ENCODE measurements at regions not wholly inside any gene's neighbourhood (a gene's known extent, or its start where the extent isn't known, plus 50 kb on each side); places are given as distances from the start of the nearest gene placed in this dataset.
"Not testable (repeated sequence)": the region's sequence is repeated elsewhere in the genome, so short reads cannot be mapped to it uniquely, and the experiment has no call there.

DNA sequence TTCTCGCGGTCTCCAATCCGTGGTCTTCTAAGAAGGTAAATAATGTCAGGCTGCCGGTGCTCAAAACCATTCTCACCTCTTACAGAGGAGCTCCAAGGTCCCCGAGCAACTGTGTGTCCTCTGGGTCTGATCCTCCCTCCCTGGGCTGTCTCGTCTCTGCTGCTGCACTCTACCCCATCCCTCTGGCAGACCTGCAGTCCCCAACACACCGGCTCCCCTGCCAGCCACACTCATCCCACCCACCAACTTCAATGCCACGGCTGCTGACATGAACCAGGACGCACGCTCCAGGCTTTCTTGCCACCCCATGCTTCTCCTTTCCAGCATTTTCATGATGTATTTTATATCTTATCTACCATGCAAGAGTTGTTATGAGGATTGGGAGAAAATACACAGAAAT lies 559.5 kb upstream of the SALL3 start:
- no peaks in the 10 kb centered on the region for H3K9me3 Mint-ChIP-seq
- no peak overlapping the region for H3K4me3 Mint-ChIP-seq
- H3K27ac Mint-ChIP-seq = no peak overlapping the region
- no peak for DNase-seq
- H3K27me3 Mint-ChIP-seq = peaks cover 2% of the 10 kb centered on the region
- no peaks in the 10 kb centered on the region for H3K36me3 Mint-ChIP-seq
- no peaks in the 10 kb centered on the region for H3K4me1 Mint-ChIP-seq

DNA sequence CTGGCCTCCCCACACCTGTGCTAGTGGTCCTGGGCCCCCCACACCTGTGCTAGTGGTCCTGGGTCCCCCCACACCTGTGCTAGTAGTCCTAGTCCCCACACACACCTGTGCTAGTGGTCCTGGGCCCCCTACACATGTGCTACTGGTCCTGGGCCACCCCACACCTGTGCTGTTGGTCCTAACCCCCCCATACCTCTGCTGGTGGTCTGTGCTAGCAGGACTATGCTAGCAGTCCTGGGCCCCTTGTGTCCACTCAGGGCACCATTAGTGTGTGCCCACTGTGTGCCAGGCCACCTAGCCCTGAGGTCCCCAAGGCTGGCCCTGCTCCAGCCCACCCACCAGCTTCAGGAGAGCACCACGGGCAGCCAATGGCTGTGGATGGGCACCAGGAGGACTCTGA lies 558.2 kb upstream of the SALL3 start:
- Mint-ChIP-seq H3K27ac (no peak overlapping the region), H3K4me1 (no peaks in the 10 kb centered on the region), H3K27me3 (no peaks in the 10 kb centered on the region), H3K36me3 (no peaks in the 10 kb centered on the region), H3K4me3 (no peak overlapping the region), H3K9me3 (no peaks in the 10 kb centered on the region)
- no peak for DNase-seq

DNA sequence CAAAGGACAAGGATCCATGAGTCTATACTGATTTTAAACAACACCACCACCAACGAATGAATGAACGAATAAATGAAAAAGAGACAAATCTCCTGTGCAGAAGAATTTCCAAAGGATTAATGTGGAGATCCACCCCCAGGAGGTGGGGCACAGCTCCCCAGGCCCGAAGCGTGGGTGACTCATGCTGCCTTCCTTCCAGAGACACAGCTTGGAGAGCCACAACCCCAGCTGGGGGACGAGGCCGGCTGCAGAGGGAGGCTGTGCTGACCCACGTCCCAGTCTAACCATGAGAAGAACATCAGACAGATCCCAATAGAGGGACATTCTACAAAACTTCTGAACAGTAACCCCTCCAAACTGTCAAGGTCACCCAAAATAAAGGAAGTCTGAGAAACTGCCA lies 557.3 kb upstream of the SALL3 start:
- no peaks in the 10 kb centered on the region for H3K9me3 Mint-ChIP-seq
- H3K27ac Mint-ChIP-seq = no peak overlapping the region
- DNase-seq = no peak
- no peaks in the 10 kb centered on the region for H3K36me3 Mint-ChIP-seq
- H3K4me1 Mint-ChIP-seq = no peaks in the 10 kb centered on the region
- H3K4me3 Mint-ChIP-seq = no peak overlapping the region
- no peaks in the 10 kb centered on the region for H3K27me3 Mint-ChIP-seq

DNA sequence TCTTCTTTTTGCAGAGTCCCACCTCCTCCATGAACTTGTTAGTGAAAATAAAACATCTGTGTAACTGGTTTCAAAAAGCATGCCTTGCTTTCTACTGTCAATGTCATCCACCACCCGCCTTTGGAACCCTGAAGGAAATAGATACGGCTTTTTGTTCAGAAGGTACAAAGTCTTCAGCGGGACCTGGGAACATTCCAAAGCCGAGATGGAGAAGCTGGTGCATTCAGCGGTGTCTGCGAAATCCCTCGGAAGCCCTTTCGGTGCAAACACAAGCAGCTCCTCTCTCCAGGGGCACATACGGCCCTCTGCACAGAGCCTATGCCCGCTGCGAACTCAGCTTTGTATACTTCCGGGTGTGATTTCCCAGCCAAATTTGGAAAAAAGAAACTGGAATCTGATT lies 555.8 kb upstream of the SALL3 start:
- H3K27ac Mint-ChIP-seq = no peak overlapping the region
- no peak overlapping the region for H3K4me3 Mint-ChIP-seq
- no peaks in the 10 kb centered on the region for H3K36me3 Mint-ChIP-seq
- H3K27me3 Mint-ChIP-seq = no peaks in the 10 kb centered on the region
- H3K9me3 Mint-ChIP-seq = no peaks in the 10 kb centered on the region
- DNase-seq = no peak
- no peaks in the 10 kb centered on the region for H3K4me1 Mint-ChIP-seq

DNA sequence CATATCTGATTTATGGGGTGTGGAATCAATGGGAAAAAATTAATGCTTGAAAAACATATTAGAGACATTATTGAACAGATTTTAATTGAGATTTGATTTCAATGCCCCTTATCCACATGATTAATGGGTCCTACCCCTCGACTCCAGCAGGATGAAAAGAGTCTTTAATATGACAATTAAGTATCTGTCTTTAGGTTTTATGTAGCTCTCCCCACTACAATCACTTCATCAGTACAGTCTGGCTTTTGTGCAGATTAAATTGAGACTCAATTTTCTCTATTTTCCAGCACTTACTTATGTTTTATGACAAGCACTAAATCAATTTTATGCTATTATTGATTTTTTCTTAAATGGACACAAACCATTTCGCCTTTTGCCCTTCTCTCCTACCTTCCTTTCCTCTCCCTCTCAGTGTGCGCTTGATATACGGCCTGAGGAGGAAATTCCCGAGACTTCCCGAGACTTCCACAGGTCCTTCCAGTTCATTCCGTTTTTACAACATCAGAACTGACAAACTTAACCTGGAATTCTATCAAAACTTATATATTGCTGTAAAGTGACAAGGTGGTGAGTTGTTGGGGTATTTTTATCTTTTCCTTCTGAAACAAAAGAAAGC lies 555.1 kb upstream of the SALL3 start:
- DNase-seq = no peak
- Mint-ChIP-seq H3K4me3 (no peak overlapping the region), H3K9me3 (no peaks in the 10 kb centered on the region), H3K27me3 (no peaks in the 10 kb centered on the region), H3K36me3 (no peaks in the 10 kb centered on the region), H3K4me1 (no peaks in the 10 kb centered on the region), H3K27ac (no peak overlapping the region)

DNA sequence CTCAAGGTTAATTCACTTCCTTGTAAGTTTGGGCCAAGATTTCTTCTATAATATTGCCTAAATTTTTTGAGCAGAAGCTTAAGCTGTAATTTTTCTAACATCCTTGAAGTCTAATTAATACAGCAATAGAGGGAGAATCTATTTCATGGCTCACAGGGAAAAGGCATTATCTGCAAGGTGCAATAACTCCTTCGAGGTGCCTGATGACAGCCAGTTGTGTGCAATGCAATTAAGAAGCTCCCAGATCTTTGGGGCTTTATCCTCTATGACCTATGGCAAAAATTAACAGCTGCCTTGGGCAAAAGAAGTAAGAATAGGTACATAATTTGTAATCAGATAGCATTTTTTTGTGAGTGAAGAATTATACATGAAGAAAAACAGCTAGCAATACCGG lies 554.6 kb upstream of the SALL3 start:
- no peaks in the 10 kb centered on the region for H3K9me3 Mint-ChIP-seq
- no peak overlapping the region for H3K4me3 Mint-ChIP-seq
- no peaks in the 10 kb centered on the region for H3K4me1 Mint-ChIP-seq
- H3K27me3 Mint-ChIP-seq = no peaks in the 10 kb centered on the region
- no peak for DNase-seq
- no peaks in the 10 kb centered on the region for H3K36me3 Mint-ChIP-seq
- no peak overlapping the region for H3K27ac Mint-ChIP-seq

DNA sequence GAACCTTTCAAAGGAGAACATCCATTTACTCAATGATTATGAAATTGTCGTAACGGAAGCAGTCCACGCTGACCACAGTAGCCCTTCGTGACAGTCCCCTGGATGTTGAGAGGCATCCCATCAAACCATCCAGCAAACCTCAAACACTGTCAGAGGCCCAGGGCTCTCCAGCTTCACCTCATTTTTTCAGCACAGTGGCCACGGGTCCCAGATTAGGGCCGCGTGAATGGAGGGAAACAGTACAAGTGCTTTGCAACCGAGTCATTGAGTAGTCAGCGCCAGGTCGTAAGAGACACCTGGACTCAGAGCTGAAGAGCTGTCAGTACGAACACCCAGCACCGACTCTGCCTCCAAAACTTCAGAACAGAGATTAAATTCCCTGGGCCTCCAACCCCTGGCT lies 552.5 kb upstream of the SALL3 start:
- Mint-ChIP-seq H3K27me3 (no peaks in the 10 kb centered on the region), H3K4me3 (no peak overlapping the region), H3K27ac (no peak overlapping the region), H3K4me1 (no peaks in the 10 kb centered on the region), H3K9me3 (no peaks in the 10 kb centered on the region), H3K36me3 (no peaks in the 10 kb centered on the region)
- no peak for DNase-seq

DNA sequence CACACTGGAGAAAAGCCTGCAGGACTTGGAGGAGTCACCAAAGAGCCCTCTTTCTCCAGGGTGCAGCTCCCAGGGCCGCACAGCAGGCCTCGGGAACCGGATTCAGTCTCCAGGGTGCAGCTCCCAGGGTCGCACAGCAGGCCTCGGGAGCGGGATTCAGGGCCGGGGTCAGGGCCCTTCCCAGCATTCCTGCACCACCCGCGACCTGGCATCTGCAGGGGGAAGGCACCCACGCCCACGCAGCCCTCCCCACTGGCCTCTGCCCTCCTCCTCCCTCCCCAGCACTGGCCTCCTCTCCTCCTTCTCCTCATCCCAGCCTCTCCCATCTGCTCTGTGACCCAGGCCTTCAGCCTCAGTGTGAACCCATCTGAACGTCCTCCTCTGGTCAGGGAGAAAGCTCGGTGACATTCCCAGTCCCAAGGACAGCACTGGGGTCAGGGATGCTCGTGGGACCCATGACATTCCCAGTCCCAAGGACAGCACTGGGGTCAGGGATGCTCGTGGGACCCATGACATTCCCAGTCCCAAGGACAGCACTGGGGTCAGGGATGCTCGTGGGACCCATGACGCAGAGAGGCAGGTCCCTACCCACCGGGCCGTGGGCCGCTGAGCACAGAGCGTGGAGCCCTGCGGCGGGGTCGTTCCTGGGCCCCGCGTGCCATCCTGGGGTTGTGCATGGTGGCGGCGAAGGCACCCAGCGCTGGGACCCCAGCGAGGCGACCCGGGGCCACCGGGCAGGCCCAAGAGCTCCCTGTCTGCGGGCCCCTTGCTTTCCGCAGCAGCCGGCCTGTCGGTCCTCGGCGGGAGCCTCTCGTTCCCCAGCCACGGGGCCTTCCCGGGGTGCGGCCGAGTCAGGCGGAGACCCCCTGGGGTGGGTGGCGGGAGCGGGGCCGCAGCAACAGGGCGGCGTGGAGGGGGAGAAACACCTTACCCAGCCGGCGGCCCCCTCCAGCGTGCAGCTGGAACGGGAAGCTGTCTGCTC lies 550.2 kb upstream of the SALL3 start:
- Mint-ChIP-seq H3K4me1 (no peaks in the 10 kb centered on the region), H3K4me3 (no peak overlapping the region), H3K27me3 (no peaks in the 10 kb centered on the region), H3K9me3 (peaks cover 4% of the 10 kb centered on the region), H3K36me3 (no peaks in the 10 kb centered on the region), H3K27ac (no peak overlapping the region)
- no peak for DNase-seq

DNA sequence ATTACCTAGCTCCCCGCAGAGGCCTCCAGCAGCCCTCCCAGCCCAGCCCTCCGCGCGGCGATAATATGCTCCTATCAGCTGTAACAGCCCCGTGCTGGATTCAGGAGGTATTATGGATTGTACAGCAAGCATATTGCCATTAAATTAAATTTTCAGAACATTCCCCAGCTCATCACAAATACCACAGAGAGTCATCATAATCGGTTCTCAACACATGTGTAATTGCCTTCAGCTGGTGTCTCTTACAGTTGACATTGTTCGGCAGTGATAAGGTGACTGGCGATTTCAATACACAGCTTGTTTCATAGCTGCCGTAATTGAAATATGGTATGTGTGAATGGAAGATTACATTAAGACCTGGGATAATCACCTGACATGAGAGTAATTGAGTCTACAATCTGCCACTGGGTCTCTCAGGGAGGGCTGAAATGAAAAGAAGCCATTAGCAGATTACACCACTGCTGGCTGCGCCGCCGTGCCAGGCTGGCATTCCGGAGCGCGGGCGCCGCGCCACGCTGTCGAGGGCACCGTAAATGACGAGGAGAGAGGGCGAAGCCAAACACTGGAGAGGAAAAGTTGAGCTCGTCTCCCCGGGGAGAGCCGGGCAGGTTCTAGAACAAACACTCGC lies 549.4 kb upstream of the SALL3 start:
- no peaks in the 10 kb centered on the region for H3K36me3 Mint-ChIP-seq
- no peak overlapping the region for H3K4me3 Mint-ChIP-seq
- H3K27ac Mint-ChIP-seq = no peak overlapping the region
- H3K27me3 Mint-ChIP-seq = no peaks in the 10 kb centered on the region
- no peaks in the 10 kb centered on the region for H3K4me1 Mint-ChIP-seq
- DNase-seq = no peak
- H3K9me3 Mint-ChIP-seq = peaks cover 4% of the 10 kb centered on the region

DNA sequence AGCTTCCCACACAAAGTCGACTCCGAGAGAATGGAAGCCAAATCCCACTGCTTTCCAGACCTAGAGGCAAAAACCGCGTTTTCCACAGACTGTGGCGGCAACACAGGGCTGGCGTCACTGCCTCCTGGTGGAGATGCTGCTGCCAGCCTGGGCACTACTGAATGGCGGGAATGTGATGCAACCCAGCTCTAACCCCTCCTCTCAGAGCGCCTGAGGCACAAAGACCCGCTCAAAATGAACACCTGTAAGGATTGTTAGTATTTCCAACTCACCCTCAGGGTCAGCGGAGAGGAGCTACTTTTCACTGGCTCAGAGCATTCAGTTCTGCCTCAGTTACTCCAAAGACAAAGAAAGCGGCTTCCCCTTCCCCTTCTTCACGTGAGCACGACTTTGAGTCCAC lies 548.0 kb upstream of the SALL3 start:
- Mint-ChIP-seq H3K27me3 (no peaks in the 10 kb centered on the region), H3K36me3 (no peaks in the 10 kb centered on the region), H3K9me3 (peaks cover 4% of the 10 kb centered on the region), H3K27ac (no peak overlapping the region), H3K4me3 (no peak overlapping the region), H3K4me1 (no peaks in the 10 kb centered on the region)
- no peak for DNase-seq

DNA sequence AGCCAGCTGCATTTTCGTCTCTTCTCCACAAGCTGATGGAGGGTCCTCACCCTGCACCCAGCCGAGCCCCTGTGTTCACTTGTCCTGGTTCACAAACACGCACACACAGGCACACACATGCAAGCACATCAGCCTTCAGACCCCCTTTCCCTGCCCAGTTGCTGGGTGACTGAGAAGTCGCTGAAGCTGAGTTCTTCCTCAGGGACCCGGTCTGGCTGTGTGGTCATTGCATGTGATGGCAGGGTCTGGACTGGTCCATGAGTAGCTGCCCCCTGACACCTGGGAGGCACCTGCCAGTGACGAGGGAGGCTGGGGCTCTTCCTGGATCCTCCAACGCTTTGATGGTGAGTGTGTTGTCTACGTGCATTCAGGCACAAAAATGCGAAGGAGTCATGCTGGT lies 546.1 kb upstream of the SALL3 start:
- H3K36me3 Mint-ChIP-seq = no peaks in the 10 kb centered on the region
- no peaks in the 10 kb centered on the region for H3K4me1 Mint-ChIP-seq
- peaks cover 4% of the 10 kb centered on the region for H3K9me3 Mint-ChIP-seq
- no peaks in the 10 kb centered on the region for H3K27me3 Mint-ChIP-seq
- no peak overlapping the region for H3K27ac Mint-ChIP-seq
- no peak for DNase-seq
- H3K4me3 Mint-ChIP-seq = no peak overlapping the region

DNA sequence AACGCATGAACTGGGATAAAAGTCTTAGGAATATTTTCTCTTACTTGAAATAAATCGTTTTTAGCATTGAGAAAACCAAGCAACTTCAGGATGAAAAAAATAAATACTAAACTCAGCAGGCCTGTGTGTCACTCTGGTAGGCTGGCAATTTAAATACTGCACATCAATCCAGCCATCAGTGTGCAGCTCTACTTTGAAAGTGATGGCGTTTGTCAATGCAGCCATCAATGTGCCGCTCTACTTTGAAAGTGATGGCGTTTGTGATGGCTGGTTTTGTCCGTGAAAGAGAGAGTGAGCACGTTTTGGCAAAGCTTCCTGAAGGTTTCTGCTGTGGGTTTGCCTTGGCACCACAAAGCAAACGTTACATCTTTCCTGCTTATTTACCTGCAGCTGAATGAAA lies 543.5 kb upstream of the SALL3 start:
- peaks cover 7% of the 10 kb centered on the region for H3K27me3 Mint-ChIP-seq
- H3K9me3 Mint-ChIP-seq = peaks cover 6% of the 10 kb centered on the region
- DNase-seq = no peak
- no peaks in the 10 kb centered on the region for H3K4me1 Mint-ChIP-seq
- no peak overlapping the region for H3K27ac Mint-ChIP-seq
- H3K4me3 Mint-ChIP-seq = no peak overlapping the region
- H3K36me3 Mint-ChIP-seq = no peaks in the 10 kb centered on the region

DNA sequence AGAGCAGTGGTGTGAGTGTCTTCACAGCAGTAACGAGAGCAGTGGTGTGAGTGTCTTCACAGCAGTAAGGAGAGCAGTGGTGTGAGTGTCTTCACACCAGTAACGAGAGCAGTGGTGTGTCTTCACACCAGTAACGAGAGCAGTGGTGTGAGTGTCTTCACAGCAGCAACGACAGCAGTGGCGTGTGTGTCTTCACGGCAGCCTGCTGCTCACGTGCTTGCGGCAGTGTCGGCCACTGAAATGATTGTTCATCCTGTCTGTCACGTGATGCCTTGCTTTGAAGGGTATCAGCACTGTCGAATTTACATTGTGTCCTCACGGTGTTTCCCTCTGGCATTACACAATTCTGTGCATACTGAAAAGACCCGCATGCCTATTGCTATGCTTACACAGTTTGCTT lies 541.4 kb upstream of the SALL3 start:
- not testable (repeated sequence) for H3K9me3 Mint-ChIP-seq, H3K27me3 Mint-ChIP-seq, H3K36me3 Mint-ChIP-seq, H3K4me1 Mint-ChIP-seq, DNase-seq, H3K4me3 Mint-ChIP-seq, H3K27ac Mint-ChIP-seq

DNA sequence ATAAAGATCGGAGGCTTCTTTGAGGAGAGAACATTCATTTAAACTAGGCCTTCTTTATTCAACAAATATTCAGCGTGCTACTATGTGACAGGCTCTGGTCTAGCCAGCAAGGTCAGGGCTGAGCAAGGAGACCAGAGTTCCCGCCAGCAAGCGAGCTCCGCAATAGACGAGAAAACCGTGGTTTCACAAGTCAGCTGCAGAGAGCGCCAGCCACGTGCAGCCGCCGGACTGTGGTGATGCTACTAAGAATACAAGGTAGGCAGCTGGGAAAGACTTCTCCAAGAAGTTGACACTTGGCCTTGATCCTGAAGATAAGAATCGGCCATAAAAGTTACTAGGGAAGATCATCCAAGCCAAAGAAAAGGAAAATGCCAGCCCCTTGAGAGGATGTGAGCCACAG lies 533.7 kb upstream of the SALL3 start:
- Mint-ChIP-seq H3K9me3 (no peaks in the 10 kb centered on the region), H3K27me3 (peaks cover 2% of the 10 kb centered on the region), H3K27ac (no peak overlapping the region)

DNA sequence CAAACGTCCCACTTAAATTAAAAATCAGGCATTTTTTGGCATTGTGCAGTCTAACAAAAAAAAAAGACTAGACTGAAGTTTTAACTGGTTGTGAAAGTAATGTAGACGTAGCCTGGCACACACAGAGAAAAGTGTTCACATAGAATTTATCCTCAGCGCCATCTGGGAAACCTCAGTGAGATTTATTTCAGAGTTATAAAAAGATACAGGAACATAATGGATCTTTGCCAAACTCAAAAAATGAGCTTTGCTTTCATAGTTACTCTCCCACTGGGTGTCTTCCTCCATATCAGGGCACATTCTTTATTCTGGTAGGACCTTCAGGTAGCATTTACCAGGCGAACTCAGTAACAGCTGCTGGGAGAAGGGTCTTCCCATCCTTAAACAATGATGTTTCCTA lies 532.4 kb upstream of the SALL3 start:
- Mint-ChIP-seq H3K36me3 (no peaks in the 10 kb centered on the region), H3K27me3 (peaks cover 3% of the 10 kb centered on the region), H3K4me3 (no peak overlapping the region), H3K9me3 (no peaks in the 10 kb centered on the region), H3K27ac (no peak overlapping the region), H3K4me1 (no peaks in the 10 kb centered on the region)
- DNase-seq = no peak

More for the DNA sequence above, 533.7 kb upstream of the SALL3 start:
- Mint-ChIP-seq H3K4me1 (no peaks in the 10 kb centered on the region), H3K4me3 (no peak overlapping the region), H3K36me3 (no peaks in the 10 kb centered on the region)
- DNase-seq = no peak

Data from activated naive CD8-positive, alpha-beta T cell treated with anti-CD3 and anti-CD28 coated beads for 36 hours (primary cell).